Breast epithelium (tissue), 4 donors: ENCODE measurements at regions not wholly inside any gene's neighbourhood (a gene's known extent, or its start where the extent isn't known, plus 50 kb on each side); places are given as distances from the start of the nearest gene placed in this dataset.

ENCODE experiments used
- DNase-seq, 2 donors: peaks; one replicate each; pipeline ENCODE4 v3.0.0-alpha.2; 2019; ENCODE audit warnings: low spot score in 2 of 2
- H3K27ac ChIP-seq, 2 donors: fragments of 200-600 bp; sonication (generic) in 1 of 2; one replicate each; pipeline ENCODE4 v1.5.1; 2016 to 2019; ENCODE audit warnings: mild to moderate bottlenecking in 1 of 2
- H3K27me3 ChIP-seq, 2 donors: fragments of 200-600 bp; sonication (generic) in 1 of 2; one replicate each; pipeline versions ENCODE4 v1.5.1 to v1.6.0; 2017 to 2019; ENCODE audit warnings: control low read depth in 1 of 2, mild to moderate bottlenecking in 1 of 2
- H3K36me3 ChIP-seq: fragments of 200-600 bp; one replicate; pipeline ENCODE4 v1.5.1; 2019
- H3K4me1 ChIP-seq, 2 donors: fragments of 200-600 bp; sonication (generic); one replicate each; pipeline ENCODE4 v1.5.1; 2016 to 2019; ENCODE audit warnings: control low read depth in 1 of 2
- H3K4me3 ChIP-seq, 3 donors: fragments of 200-600 bp; sonication (generic); 1 replicate in 2 of 3; 2 replicates in 1 of 3; pipeline ENCODE4 v1.5.1; 2016 to 2019; ENCODE audit warnings: mild to moderate bottlenecking in 3 of 3, moderate library complexity in 2 of 3
- H3K9me3 ChIP-seq, 2 donors: fragments of 200-600 bp; sonication (generic) in 1 of 2; one replicate each; pipeline ENCODE4 v1.5.1; 2016 to 2019; ENCODE audit warnings: control low read depth in 1 of 2
- POLR2A ChIP-seq: fragments of 450-650 bp; IDR thresholded peaks from one replicate; pipeline ENCODE4 v1.6.1; 2016; ENCODE audit warnings: antibody characterized with exemption, mild to moderate bottlenecking, moderate library complexity
- POLR2AphosphoS5 ChIP-seq, 3 donors: sonication (generic); formaldehyde crosslinking; IDR thresholded peaks; one replicate each; pipeline ENCODE4 v1.6.1; 2017; ENCODE audit warnings: antibody characterized with exemption in 3 of 3
- intact Hi-C: fragments of 100-400 bp; cut with DNase I; formaldehyde crosslinking; loops from one replicate; pipeline ENCODE4 v1.15.1; 2023; ENCODE audit warnings: low total_unique reads
- TF ChIP-seq, protein P1 (sequence below), 3 donors: fragments of 450-650 bp; IDR thresholded peaks; one replicate each; pipeline ENCODE4 v1.5.1; 2016 to 2017; ENCODE audit warnings: antibody characterized with exemption in 3 of 3, mild to moderate bottlenecking in 3 of 3, moderate library complexity in 3 of 3

DNA sequence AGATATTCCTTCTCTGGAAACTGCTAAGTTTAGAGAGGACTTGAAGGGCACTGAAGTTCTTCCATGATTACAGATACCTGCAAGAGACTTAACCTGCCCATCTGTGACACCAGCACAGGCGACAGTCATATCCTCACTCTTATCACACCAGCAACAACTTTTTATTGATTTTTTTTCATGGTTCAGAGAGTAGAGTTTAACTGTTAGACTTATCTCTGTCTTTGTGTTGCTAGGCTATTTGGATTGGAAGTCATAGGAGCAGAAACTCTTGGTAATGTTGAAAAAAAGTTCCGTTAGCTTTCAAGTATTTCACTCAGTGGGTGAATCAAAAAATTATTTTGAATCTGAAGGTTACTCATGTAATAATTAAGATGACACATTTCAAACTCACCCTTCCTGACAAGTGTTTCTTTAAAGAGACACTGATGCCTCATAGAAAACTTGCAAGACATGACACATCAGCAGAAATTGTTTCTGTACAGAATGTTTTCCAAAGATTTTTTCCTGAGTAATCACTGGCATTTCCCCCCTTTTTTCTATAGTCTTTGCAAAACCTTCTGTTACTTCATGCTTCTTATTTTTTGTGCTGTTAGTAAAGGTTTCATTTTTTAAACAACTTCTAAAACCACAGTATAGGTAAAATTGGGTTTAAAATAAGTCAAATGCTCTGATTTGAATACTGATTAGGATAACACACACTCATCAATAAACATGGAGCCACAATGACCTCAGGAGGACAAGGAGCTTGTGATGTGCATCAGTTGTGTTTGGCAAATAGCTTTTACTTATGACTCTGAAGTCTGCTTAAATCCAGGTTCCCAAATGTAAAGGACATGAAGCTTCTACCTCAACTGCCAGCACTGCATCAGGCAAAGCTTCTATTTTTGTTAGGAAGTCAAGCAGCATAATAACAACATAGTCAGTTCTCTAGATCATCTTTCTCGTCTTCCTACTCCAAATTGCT lies 252.9 kb upstream of the MAN1A1 start:
- no peak for DNase-seq
- Histone ChIP-seq H3K27me3 (no peaks in the 10 kb centered on the region), H3K4me3 (no peak overlapping the region), H3K36me3 (no peaks in the 10 kb centered on the region), H3K9me3 (no peaks in the 10 kb centered on the region), H3K27ac (no peak overlapping the region), H3K4me1 (no peaks in the 10 kb centered on the region)
- intact Hi-C loops, result no loop called here
- TF ChIP-seq POLR2A, result no peak
- TF ChIP-seq, protein P1, sequence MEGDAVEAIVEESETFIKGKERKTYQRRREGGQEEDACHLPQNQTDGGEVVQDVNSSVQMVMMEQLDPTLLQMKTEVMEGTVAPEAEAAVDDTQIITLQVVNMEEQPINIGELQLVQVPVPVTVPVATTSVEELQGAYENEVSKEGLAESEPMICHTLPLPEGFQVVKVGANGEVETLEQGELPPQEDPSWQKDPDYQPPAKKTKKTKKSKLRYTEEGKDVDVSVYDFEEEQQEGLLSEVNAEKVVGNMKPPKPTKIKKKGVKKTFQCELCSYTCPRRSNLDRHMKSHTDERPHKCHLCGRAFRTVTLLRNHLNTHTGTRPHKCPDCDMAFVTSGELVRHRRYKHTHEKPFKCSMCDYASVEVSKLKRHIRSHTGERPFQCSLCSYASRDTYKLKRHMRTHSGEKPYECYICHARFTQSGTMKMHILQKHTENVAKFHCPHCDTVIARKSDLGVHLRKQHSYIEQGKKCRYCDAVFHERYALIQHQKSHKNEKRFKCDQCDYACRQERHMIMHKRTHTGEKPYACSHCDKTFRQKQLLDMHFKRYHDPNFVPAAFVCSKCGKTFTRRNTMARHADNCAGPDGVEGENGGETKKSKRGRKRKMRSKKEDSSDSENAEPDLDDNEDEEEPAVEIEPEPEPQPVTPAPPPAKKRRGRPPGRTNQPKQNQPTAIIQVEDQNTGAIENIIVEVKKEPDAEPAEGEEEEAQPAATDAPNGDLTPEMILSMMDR (IDR thresholded peaks at IDR 0.05), result no peak

- TF ChIP-seq, protein P1 (IDR thresholded peaks at IDR 0.05), result no peak
- TF ChIP-seq POLR2AphosphoS5 (IDR thresholded peaks at IDR 0.05), result no peak
- TF ChIP-seq POLR2A, result no peak
- Histone ChIP-seq H3K4me1 (no peaks in the 10 kb centered on the region), H3K36me3 (no peaks in the 10 kb centered on the region), H3K27ac (no peak overlapping the region), H3K9me3 (no peaks in the 10 kb centered on the region), H3K27me3 (no peaks in the 10 kb centered on the region), H3K4me3 (no peak overlapping the region)
- intact Hi-C loops, result no loop called here
- no peak for DNase-seq
Measured at GRCh38 chr6:119598883-119599282, 249.3 kb upstream of the MAN1A1 start.

DNA sequence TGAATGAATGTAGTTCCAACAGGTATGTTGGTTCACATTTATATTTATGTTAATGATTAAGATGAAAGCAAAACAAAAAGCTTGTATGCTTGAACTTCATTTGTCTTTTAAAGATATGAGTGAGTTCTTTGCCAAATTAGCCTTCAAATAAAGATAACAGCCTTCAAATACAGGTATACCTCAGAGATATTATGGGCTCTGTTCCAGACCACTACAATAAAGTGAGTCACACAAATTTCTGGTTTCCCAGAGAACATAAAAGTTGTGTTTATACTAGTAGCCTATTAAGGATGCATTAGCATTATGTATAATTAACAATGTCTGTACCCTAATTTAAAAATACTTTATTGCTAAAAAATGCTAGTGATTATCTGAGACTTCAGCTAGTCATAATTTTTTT lies 245.3 kb upstream of the MAN1A1 start:
- H3K36me3 ChIP-seq, result no peaks in the 10 kb centered on the region
- H3K27ac ChIP-seq, result no peak overlapping the region
- no peak overlapping the region for H3K4me3 ChIP-seq
- TF ChIP-seq POLR2AphosphoS5 (IDR thresholded peaks at IDR 0.05) (no peak), POLR2A (no peak)
- TF ChIP-seq, protein P1 (IDR thresholded peaks at IDR 0.05), result no peak
- H3K4me1 ChIP-seq, result no peaks in the 10 kb centered on the region
- intact Hi-C loops, result no loop called here
- no peak for DNase-seq
- H3K9me3 ChIP-seq, result no peaks in the 10 kb centered on the region
- no peaks in the 10 kb centered on the region for H3K27me3 ChIP-seq

DNA sequence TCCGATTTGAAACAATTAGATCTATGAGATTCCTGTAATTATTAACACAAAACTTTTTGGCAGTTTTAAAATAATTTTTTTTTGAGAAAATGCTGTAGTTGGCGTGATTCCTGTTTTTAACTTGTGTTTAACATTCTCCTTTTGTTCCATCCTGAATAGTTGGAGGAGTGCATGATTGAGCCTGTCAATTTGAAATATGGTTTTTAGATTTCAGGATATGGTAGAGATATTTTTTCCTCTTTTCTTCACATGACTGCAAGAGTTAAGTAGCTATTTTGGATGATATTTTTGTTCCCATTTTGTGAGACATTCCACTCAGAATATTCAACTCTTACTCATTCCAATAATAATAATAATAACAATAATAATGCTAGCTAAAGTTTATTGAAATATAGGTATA lies 241.7 kb upstream of the MAN1A1 start:
- no peaks in the 10 kb centered on the region for H3K27me3 ChIP-seq
- no peaks in the 10 kb centered on the region for H3K9me3 ChIP-seq
- intact Hi-C loops, result no loop called here
- DNase-seq, result no peak
- no peak overlapping the region for H3K4me3 ChIP-seq
- H3K4me1 ChIP-seq, result no peaks in the 10 kb centered on the region
- TF ChIP-seq POLR2A (no peak), POLR2AphosphoS5 (IDR thresholded peaks at IDR 0.05) (no peak)
- TF ChIP-seq, protein P1 (IDR thresholded peaks at IDR 0.05), result no peak
- no peak overlapping the region for H3K27ac ChIP-seq
- no peaks in the 10 kb centered on the region for H3K36me3 ChIP-seq

GRCh38 chr6:119590066-119590465 lies 240.5 kb upstream of the MAN1A1 start:
- intact Hi-C loops, result no loop called here
- TF ChIP-seq POLR2A, result no peak
- DNase-seq, result no peak
- no peak overlapping the region for H3K4me3 ChIP-seq
- H3K4me1 ChIP-seq, result no peaks in the 10 kb centered on the region
- H3K27ac ChIP-seq, result no peak overlapping the region
- H3K9me3 ChIP-seq, result no peaks in the 10 kb centered on the region
- no peaks in the 10 kb centered on the region for H3K36me3 ChIP-seq
- no peaks in the 10 kb centered on the region for H3K27me3 ChIP-seq
